Fibroblast of lung (primary cell): ENCODE measurements at regions not wholly inside any gene's neighbourhood (a gene's known extent, or its start where the extent isn't known, plus 50 kb on each side); places are given as distances from the start of the nearest gene placed in this dataset.

Experiments used
- EZH2 ChIP-seq: IDR thresholded peaks from 2 replicates; pipeline ENCODE4 v1.5.1; 2012; ENCODE audit warnings: low read length, control low read depth, mild to moderate bottlenecking; ENCODE audit errors: missing control alignments
- TF ChIP-seq, protein P1 (sequence below), 2 donors: IDR thresholded peaks in 1 of 2; conservative IDR thresholded peaks in 1 of 2; 1 replicate in 1 of 2; 2 replicates in 1 of 2; pipeline ENCODE4 v1.5.1; 2011 to 2012; ENCODE audit warnings: low read length in 2 of 2, control low read depth in 1 of 2, inconsistent platforms in 1 of 2, low read depth in 1 of 2, mild to moderate bottlenecking in 1 of 2

DNA sequence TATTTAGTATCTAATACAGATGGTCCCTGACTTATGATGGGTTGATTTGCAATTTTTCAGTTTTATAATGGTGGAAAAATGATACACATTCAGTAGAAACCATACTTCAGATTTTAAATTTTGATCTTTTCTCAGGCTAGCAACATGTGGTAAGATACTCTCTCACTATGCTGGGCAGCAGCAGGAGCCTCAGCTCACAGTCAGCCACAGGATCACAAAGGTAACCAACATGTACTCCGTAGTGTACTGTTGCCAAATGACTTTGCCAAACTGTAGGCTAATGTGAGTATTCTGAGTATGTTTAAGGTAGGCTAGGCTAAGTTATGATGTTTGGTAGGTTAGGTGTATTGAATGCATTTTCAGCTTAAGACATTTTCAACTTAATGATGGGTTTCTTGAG, 498.6 kb upstream of the DPPA4 start:
- TF ChIP-seq, protein P1, sequence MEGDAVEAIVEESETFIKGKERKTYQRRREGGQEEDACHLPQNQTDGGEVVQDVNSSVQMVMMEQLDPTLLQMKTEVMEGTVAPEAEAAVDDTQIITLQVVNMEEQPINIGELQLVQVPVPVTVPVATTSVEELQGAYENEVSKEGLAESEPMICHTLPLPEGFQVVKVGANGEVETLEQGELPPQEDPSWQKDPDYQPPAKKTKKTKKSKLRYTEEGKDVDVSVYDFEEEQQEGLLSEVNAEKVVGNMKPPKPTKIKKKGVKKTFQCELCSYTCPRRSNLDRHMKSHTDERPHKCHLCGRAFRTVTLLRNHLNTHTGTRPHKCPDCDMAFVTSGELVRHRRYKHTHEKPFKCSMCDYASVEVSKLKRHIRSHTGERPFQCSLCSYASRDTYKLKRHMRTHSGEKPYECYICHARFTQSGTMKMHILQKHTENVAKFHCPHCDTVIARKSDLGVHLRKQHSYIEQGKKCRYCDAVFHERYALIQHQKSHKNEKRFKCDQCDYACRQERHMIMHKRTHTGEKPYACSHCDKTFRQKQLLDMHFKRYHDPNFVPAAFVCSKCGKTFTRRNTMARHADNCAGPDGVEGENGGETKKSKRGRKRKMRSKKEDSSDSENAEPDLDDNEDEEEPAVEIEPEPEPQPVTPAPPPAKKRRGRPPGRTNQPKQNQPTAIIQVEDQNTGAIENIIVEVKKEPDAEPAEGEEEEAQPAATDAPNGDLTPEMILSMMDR (conservative IDR thresholded peaks at IDR 0.05 in 1 of 2, IDR thresholded peaks at IDR 0.05 in 1 of 2; ENCODE audit: low read depth in 1 of 2, low read length in 2 of 2) = no peak
- no peak for TF ChIP-seq EZH2
